Myocyte (in vitro differentiated cells): ENCODE measurements at regions not wholly inside any gene's neighbourhood (a gene's known extent, or its start where the extent isn't known, plus 50 kb on each side); places are given as distances from the start of the nearest gene placed in this dataset.
"Not testable (repeated sequence)": the region's sequence is repeated elsewhere in the genome, so short reads cannot be mapped to it uniquely, and the experiment has no call there.

Source experiments
- DNase-seq: peaks from one replicate; pipeline ENCODE4 v3.0.0-alpha.2; 2012; ENCODE audit warnings: low read depth

DNA sequence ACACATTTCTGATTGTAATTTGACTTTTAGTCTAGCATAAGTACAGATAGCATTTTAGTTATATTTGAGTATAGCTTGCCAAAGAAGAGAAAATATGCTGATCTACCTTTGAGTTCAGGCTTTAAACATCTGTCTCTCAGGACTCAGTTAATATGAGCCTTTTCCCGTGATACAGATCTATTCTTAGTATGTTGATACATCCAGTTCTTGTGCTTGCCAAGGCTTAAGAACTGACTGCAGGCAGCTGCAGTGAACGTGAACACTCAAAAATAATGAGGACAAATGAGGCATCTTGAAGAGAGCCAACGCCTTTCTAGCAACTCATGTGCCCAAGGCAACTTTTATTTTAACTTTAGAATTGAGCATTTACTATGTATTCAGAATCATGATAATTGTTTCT lies 325.5 kb downstream of the SI start:
- peak; percentile 28 for DNase-seq

DNA sequence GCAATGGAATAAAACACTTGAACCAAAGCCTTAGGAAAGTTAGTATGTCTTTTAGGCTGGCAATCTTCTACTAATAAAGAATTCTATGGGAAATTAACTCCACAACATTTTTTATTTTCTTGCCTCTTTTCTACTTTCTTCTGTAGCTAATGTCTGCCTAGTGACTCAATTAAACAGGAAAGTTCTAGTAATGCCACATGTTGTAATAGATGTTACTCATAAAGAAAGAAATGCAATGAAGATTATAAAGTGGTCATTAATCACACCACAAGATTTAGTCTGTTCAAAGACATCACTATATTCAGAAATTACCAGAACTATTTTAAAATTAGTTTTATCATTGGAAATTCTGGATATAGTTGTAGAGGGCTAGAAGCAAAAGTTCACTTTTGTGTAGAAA lies 329.7 kb downstream of the SI start:
- DNase-seq: no peak

DNA sequence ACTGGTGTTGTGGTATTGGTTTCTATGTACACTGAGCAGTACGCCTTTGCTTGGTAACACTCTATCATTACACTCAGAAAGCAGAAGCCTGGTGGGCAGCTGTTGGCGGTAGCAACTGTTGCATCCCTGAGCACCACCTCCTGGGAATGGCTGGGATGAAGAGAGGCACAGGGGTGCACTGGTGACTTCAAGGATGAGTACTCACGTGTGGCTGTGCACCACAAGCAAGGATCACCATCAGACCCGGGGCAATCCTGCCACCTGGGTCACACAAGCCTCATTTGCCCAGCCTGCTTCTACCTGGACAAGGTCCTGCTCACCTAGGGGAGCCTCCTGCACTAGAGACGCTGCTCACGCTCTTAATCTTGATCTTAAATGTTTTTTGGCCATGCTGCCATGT lies 336.4 kb downstream of the SI start:
- DNase-seq: peak; percentile 7

DNA sequence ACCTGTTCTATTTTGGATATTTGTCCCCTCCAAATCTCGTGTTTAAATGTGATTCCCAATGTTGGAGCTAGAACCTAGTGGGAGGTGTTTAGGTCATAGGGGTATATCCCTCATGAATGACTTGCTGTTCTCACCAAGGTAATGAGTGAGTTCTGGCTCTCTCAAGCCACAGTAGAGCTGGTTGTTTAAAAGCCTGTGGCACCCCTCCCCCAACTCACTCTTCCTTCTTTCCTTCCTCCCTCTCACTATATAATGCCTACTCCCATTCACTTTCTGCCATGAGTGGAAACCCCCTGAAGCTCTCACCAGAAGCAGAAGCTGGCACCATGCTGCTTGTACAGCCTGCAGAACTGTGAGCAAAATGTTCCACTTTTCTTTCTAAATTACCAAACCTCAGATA lies 341.1 kb downstream of the SI start:
- DNase-seq: no peak

DNA sequence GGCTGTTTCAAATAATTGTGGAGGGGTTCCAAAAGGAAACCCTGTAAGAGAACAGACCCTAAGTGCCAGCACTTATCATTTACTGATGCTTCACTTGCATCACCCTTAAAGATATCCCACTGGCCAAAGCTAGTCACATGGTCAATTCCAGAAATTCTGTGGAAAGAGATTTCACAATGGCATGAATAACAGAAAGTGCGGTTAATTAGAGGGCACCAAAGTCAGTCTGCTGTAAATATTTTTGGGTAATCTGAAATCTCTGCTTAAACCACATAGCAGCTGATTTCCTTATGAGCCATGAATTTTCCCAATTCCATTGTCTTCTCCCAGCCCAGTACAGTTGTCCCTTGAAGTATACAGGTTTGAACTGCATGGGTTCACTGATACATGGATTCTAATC lies 346.1 kb downstream of the SI start:
- peak; percentile 54 for DNase-seq

DNA sequence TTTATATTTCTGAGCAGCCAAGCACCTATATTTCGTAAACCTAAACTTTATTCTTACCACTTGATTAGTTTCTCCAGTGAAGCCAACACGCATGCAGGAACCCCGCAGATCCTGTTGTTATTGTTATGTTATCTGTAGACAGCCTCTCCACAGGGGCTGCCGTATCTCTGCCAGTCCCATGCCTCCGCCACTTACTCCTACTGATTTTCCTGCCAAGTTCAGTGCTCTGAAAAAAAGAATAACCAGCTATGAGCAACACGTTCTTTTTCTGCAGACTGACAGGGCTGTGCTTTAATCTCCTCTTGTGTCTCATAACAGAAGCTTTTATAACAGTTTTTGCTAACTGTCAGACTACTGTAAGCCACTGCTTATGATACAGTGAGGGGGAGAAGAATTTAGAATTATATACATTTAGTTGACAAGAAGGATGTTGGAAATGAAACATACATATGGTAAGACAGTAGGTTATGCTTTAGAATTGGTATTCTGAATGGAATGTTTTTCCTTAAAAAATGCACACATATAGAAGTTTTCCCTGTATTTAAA lies 347.4 kb downstream of the SI start:
- no peak for DNase-seq

DNA sequence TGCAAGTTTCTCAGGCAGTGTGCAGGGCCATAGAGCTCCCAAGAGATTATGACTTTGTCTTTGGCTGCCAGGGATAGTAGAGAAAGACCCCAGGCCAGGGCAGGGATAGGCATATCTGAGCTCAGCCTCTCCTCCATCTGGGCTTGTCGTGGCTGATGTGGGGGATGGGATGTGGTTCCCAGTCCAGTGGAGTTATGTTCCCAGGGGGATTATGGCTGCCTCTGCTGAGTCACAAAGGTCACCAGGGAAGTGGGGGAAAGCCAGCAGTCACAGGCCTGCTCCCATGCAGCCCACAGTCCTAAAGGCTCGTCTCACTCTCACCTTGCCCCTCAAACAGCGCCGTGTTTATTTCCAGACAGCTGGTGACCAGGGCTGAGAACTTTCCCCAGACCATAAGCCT lies 354.9 kb downstream of the SI start:
- peak; percentile 2 for DNase-seq

DNA sequence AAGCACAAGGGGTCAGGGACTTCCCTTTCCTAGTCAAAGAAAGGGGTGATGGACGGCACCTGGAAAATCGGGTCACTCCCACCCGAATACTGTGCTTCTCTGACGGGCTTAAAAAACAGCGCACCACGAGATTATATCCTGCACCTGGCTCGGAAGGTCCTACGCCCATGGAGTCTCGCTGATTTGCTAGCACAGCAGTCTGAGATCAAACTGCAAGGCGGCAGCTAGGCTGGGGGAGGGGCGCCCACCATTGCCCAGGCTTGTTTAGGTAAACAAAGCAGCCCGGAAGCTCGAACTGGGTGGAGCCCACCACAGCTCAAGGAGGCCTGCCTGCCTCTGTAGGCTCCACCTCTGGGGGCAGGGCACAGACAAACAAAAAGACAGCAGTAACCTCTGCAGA lies 375.5 kb downstream of the SI start:
- DNase-seq: not testable (repeated sequence)

DNA sequence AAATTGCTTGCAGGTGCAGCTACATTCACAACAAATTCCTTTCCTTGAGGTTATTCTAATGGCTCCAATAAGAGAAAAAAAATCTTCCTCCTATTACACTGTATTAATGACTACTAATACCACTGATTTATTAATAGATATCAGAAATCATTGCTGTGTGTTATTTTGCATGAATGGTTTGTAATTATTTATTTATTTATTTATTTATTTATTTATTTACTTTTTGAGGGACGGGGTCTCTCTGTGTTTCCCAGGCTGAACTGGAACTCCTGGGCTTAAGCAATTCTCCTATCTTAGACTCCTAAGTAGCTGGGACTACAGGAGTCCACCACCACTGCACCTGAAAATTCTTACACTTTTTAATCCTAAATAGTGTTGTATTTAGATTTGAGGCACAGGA lies 390.4 kb downstream of the SI start:
- no peak for DNase-seq

DNA sequence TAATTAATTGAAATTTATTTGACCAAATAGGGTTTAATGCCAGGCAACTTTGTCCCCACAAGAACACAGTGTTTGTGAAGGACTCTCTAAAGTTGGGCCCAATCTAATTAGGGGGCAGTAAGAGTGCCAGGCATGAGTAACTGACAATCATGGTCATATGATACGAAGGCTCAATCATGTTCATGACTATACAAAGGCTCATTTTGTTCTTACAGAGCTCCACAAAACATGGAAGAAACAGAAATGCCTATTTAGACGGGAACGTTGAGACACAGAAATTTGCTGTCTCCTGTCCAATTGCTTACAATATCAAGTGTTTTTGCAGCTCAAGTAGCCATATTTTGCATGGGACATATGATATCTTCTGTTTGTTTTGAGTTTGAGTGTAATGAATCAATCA lies 391.1 kb downstream of the SI start:
- DNase-seq: no peak

DNA sequence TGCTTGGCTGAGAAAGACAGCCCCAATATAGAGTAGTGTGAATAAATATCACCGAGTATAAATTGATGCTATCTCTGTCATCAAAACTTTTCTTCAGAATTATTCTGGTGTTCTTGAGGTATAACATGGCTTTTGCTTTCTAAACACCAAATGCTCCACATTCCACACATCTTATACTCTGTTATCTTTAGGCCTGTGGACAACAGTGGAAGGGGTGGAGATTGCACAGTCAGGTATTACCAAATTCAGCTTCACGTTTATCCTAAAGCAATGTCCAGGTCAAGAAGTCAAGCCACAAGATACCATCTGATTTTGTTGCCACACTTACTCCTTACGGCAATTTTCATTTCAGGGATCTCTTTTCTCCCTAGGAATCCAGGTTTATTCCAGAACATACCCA lies 394.8 kb downstream of the SI start:
- DNase-seq: no peak

DNA sequence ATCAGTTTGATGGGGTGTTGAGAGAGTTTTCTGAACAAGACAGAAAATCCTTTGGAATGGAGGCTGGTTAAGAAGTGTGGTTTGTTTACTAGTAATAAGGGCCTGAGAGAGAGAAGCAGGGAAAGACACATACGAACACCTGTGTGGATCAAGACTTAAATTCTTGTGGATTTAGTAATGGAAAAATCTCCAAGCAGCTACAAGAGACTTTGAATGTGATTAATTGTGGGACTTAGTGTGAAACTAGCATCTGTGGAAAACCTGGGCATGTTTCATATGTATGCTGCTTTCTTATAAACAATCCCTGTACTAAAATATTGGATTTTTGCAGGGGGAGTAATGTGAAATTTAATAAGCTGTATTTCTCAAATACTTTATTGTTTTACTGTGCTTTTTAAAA lies 399.1 kb downstream of the SI start:
- DNase-seq: no peak

DNA sequence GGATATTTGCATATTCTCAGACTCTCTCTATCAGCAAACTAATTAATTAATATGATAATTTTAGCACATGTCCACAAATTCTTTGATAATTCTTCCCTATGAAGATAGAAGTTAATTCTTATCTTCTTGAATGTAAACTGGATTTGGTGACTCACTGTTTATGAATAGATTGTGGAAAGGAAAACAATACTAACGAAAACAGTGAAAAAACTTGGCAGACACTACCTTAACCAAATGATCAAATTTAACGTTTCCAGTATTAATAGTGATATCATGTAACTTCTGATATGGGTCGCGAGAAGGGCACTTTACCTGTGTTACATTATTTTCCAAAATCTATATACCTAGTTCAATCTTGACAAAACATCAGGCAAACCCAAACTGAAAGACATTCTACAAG lies 401.0 kb downstream of the SI start:
- DNase-seq: no peak

DNA sequence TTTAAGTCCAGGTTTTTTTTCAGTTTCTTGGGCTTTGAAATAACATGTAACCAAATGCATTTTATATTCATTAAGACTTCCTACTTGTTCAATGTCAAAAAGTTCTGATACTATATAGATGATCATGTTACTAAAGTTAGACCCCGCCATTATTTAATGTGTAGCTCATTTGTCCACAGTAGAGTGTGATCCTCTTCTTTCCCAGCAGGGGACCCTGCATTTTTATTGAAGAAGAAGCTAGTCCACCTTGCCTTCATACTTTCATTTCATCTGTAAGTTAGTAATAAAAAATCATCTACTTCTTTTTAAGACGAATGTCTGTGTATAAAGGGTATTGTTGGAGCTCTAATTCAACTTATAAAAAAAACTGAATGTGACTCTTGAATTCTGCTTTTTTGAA lies 404.6 kb downstream of the SI start:
- DNase-seq: no peak

DNA sequence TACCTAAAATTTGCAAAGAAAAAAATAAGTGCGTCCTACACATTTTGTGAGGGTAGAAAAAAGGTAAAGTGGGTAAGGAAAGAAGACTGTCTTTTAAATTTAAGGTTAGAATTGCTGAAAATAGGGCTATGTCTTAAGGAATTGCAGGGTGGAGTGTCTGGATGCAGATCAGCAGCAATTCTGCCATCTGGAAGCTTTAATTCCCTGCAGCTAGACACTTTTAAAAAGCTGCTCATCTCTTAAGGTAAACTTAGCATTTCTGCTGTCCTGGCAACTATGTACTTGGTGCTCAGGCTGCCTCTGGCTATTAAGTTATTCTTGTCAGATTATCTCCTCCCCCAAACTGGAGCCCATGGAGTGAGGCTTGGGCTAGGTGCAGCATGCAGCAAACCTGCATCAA lies 420.2 kb downstream of the SI start:
- DNase-seq: no peak

DNA sequence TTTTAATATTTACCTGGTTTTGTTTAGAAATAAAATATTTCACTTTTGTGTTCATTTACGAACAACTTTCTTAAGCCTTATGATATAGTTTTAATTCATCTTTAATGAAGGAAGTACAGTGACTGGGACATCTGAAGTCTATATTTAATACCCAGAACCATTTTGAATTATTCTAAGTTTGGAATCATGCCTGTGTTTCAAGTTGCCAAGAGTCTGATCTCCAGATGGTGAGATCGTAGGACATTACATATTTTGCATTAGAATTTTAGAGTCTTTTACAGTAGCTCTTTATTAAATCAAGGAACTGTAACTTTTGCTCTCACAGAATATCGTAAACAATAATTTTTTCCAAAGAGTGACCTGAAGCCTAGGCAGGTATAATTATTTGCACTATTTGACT lies 420.7 kb downstream of the SI start:
- DNase-seq: no peak

DNA sequence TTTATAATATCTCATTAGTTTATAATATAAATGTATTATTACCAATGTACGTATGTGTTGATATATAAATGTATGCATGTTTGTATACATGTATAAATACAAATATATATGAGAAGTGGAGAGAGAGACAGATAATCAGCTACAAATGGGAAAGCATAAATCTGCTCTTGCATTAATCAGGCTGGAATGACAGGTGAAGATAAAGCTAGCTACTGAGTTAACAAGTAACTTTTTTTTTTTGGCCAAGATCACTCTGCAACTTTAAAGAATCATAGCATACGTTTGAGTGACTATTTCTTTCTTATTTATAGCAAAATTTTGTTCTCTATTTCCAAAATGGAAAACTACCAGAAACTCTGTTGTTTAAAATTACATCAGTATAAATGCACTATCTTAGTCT lies 422.8 kb downstream of the SI start:
- DNase-seq: no peak

DNA sequence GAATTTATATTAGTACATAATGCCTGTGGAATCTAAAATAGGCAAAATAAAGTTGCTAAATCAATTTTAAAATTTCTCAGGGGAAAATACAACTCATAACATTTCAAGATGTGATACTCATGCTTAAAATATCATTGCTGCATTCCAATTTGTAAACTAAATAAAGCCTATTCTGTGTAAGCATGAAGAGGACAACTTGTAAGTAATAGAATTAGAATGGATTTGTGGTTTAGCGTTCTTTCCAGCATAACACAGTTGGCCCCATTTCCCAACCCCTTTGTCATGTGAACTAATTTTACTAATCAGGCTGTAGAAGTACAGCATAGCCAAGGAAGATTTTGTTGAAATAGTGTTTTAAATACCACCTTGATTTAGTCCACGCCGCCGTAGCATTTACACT lies 437.2 kb downstream of the SI start:
- peak; percentile 25 for DNase-seq

DNA sequence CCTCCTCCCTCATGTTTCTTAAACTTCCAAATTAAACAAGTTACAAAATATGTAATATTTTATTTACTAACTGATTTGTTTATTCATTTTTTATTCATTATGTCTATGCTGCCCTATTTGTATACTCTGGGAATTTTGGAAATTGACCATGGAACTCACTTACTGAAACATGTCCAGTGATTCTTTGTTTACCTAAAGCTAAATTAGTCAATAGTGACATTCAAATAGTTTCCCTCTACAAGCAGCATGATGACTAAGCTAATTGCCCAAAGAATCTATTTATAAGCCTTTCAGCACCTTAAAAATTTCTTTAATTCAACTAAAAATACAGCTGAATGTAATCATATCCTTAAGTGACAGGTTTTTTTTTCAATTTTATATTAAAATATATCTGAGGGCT lies 437.7 kb downstream of the SI start:
- peak; percentile 1 for DNase-seq

DNA sequence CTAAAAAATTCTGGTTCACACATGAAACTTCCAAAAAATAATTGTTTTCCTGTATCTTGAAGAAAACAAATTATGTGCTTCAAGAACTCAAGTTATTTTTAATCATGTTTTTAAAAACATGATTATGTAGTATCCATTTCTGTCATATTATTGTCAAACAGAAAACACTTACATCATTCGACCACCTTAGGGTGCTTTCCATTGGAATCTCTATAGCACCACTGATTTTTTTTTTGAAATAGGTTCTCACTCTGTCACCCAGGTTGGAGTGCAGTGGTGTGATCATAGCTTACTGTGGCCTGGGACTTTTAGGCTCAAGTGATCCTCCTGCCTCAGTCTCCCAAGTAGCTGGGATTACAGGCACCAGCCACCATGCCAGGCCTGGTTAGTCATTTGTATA lies 457.3 kb downstream of the SI start:
- no peak for DNase-seq

DNA sequence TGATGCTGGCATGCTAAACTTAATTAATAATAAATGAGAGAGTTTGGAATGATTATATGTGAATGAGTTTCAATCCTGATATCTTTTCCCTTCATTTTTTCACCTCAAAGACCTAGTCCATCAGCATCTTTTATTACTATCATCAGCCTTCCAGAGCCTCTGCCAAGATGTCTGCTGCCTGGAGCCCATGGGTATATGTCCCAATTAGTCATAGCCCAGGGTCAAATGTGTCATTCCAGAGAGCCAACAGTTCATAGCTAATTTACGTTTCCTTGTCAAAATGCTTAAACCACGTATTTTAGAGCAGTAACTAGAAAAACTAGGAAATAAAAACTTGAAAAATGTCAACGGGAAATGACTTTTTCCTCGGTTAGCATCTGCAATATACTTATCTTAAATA lies 457.9 kb downstream of the SI start:
- DNase-seq: no peak

DNA sequence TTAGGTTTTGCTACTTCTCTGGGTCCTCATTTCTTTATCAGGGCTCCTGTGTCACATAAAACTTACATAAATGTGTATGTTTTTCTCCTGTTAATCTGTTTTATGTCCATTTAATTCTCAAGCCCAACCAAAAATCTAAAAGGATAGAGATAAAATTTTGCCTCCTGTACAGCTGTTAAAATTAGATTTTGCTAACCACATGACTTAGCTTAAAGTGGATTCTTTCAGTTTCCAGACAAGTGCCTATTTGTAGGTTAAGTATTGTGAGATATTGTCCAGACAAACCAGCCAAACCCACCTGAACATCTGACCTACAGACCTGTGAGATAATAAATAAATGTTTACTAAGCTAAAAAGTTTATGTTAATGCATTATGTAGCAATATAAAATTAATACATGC lies 465.5 kb downstream of the SI start:
- no peak for DNase-seq

DNA sequence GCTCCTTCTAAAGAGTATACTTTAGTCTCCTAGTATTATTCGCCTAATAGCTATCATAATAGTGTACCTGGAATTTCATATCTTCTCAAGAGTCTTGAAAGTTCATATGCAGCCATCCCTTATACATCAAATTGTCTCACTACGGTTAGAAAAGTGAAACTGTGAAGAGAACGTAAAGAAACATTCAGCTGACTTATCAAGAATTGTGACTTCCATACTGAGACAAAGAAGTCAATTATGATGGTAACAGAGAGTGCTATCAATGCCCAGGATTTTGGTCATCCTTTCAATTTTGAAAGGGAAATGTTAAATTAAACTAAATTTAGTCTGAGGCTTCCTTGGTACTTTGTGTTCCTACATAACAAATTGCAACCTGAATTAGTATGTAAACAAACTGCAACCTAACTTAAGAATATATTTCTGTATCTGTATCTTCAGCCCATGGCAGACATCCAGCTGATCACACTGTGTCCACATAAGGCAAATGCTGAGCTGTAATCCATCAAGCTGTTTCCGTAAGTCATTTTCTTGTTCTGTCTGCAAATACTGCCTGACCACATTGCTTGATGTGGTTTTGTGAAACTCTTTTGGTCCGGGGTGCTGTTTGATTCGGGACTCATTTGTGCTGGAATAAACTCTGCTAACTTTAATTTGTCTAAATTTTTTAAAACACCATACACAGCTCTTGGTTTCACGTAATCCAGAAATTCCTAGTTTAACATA lies 469.6 kb downstream of the SI start:
- DNase-seq: peak; percentile 6

DNA sequence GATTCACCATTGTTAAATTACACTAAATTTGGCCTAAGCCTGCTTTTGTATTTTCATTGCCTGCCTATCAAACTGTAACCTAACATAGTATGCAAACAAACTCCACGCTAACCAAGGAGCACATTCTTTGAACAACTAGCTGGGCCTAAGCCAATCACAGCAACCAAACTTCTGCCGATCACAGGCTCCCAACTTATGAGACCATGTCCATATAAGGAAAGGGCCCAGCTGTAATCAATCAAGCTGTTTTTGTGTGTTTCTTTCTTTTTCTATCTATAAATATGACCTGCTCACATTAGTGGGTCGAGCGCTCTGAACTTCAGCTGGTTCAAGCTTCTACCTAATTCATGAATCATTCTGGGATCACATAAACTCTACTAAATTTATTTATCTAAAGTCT lies 473.6 kb downstream of the SI start:
- no peak for DNase-seq
